GM12865 (cell line): ENCODE measurements at regions not wholly inside any gene's neighbourhood (a gene's known extent, or its start where the extent isn't known, plus 50 kb on each side); places are given as distances from the start of the nearest gene placed in this dataset.

Experiments
- DNase-seq: peaks from one replicate; pipeline ENCODE4 v3.0.0; 2010; ENCODE audit warnings: low read depth
- H3K4me3 ChIP-seq: 2 replicates; pipeline ENCODE4 v1.5.1; 2011; ENCODE audit warnings: mild to moderate bottlenecking, low read depth, low read length, control low read depth
- CTCF ChIP-seq: IDR thresholded peaks from 2 replicates; pipeline ENCODE4 v1.5.1; 2011; ENCODE audit warnings: low read length, control low read depth, low read depth, inconsistent platforms; ENCODE audit not compliant: insufficient read depth; ENCODE audit errors: missing control alignments

DNA sequence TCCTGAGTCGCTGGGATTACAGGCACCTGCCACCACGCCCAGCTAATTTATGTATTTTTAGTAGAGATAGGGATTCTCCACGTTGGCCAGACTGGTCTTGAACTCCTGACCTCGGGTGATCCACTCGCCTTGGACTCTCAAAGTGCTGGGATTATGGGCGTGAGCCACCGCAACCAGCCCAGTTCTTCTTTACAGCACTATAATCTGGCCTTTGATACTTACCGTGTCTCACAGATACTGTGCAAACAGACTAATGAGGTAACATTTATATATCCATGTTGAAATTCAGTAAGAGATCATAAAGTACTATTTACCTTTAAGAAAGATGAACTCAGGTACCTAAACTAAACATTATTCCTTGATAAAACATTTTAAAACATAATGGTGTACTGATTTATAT is 121.8 kb upstream of the PRR20A start:
- no peak for TF ChIP-seq CTCF
- no peak for DNase-seq
- H3K4me3 ChIP-seq: no peak overlapping the region

DNA sequence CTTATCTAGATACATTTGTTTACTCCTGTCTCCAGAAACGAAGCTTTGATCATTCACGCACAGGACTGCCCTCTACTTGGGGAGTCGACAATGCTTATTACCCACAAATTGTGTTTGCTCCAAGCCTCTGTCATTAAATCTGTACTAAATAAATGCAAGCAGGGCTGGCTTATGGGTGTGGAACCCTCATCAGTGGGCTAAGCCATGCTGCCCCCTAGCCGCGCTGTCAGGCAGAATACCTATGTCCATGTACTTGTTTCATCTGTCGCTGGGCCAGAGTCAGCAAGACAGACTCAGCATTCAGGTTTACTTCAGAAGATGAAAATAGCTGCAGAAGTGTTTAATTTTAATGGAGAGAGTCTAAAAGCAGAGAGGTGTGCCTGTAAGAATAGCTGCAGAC is 110.0 kb upstream of the PRR20A start:
- no peak overlapping the region for H3K4me3 ChIP-seq
- TF ChIP-seq CTCF: no peak
- no peak for DNase-seq

DNA sequence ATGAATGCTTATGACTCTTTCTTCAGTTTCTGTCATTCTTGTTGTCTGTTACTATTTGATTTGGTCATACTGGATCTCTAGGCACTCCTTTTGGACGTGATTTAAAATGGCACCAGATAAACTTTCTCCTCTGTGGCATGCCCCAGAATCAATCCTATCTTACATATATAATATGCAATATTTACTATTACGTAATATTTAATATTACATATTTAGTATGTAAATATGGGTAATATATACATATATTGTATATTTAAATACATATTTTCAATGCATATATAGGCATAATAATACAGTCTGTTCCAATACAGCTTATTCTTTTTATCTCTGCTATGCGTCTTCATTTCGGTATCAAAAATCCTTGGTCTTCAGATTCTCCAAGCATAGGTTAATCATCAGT is 104.4 kb upstream of the PRR20A start:
- TF ChIP-seq CTCF: no peak
- DNase-seq: no peak

GRCh38 chr13:57044910-57045309 is 95.8 kb upstream of the PRR20A start:
- no peak for TF ChIP-seq CTCF
- H3K4me3 ChIP-seq: no peak overlapping the region
- no peak for DNase-seq

More for the DNA sequence above, 104.4 kb upstream of the PRR20A start:
- H3K4me3 ChIP-seq: no peak overlapping the region

DNA sequence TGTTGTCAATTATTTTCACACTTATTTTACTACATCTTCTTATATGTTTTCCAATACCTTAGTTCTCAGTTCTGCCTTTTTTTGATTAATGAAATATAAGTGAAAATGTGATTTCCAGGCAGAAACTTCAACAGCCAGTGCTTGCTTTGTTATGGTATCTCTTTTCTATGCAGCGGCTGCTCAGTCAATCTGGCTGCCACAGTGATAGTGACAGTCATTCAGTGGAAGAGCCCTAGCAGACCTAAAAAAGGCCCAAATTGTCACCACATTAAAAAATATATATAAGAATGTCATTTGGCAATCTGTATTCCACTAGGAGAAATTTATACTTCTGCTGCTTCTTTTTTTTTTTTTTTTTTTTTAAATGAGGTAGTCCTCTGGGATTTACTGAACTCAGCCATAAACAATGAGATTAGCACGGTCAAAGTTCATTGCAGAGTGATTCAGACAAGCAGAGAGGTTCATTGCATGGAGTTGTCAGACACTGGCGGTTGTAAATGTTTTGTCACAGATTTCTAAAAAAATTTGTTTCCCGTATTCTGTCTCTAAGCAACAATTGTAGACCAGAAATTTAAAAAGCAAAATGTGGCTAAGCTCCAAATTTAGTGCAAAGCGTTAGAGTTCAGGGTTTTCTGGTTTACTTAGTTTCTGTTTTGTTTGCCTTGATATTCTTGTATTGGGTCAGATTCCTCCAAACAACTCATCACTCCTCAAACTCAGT is 94.7 kb upstream of the PRR20A start:
- H3K4me3 ChIP-seq: no peak overlapping the region
- TF ChIP-seq CTCF: no peak
- DNase-seq: no peak

DNA sequence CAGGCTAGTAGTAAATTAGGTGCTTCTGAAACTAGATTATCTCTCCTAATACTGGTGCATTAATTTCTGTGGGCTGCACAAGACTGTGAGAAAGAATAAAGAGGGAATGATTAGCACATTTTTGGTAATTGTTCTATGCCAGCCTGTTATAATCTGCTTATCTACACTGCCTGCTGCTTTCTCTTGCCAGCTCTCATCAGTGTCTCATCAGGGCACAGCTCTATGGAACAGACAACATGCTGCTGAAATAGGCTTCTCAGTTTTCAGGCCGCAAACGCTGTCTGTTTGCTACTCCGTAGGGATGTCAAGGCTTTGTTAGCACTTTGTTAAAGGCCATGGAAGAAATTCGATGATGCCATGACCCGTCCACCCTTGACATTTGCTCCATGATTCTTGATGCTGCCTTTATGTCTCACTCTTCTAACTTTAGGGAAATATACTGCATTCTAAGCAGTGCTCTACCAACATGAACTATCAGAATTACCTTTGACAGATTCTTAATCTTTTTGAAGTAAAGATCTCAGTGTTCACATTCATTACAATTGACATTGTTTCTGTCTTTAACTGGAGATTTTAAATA is 84.0 kb upstream of the PRR20A start:
- no peak for DNase-seq
- TF ChIP-seq CTCF: no peak
- H3K4me3 ChIP-seq: no peak overlapping the region

DNA sequence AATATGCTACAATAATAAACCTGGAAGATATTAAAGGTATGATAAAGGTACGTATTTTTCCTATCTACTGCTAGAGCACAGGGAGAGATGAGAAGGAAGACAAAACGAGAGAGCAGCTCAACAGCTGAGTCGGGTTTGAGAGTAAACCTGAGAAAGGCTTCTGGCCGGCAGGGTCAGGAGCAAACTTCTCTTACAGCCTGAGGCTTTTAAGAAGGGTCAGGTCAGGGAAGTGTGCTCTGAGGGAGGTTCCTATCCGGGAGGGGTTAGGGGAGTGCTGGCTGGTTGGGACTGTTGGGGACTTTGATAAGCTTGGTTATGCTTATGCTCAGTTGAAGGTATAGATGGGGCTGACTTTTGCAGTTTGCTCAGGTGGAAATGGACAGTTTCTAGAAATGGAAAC is 77.7 kb upstream of the PRR20A start:
- DNase-seq: no peak
- no peak for TF ChIP-seq CTCF
- H3K4me3 ChIP-seq: no peak overlapping the region
